OCI-LY1 (cell line): ENCODE measurements at regions not wholly inside any gene's neighbourhood (a gene's known extent, or its start where the extent isn't known, plus 50 kb on each side); places are given as distances from the start of the nearest gene placed in this dataset.

Source experiments
- H2AFZ ChIP-seq: fragments of 200-600 bp; sonication (generic), shearing (Covaris generic); 2 replicates; pipeline ENCODE4 v1.6.0; 2014; ENCODE audit warnings: antibody characterized with exemption, mild to moderate bottlenecking, low read length
- H3F3A ChIP-seq: fragments of 200-600 bp; sonication (generic), shearing (Covaris generic); 2 replicates; pipeline ENCODE4 v1.6.0; 2014; ENCODE audit warnings: mild to moderate bottlenecking, antibody characterized with exemption, low read length, moderate library complexity; ENCODE audit not compliant: insufficient read depth
- H3K27ac ChIP-seq: fragments of 200-600 bp; sonication (generic); 2 replicates; pipeline ENCODE4 v1.5.1; 2014; ENCODE audit warnings: low read length, mixed run types, mild to moderate bottlenecking, low read depth; ENCODE audit not compliant: poor library complexity, severe bottlenecking
- H3K27me3 ChIP-seq: fragments of 200-600 bp; sonication (generic); 2 replicates; pipeline ENCODE4 v1.6.0; 2014; ENCODE audit warnings: antibody characterized with exemption, mild to moderate bottlenecking, low read length, moderate library complexity; ENCODE audit not compliant: insufficient read depth
- H3K36me3 ChIP-seq: fragments of 200-600 bp; sonication (generic); 2 replicates; pipeline ENCODE4 v1.6.1; 2014; ENCODE audit warnings: mild to moderate bottlenecking, antibody characterized with exemption, low read length, moderate library complexity, mixed read lengths; ENCODE audit not compliant: insufficient read depth
- H3K4me1 ChIP-seq: fragments of 200-600 bp; sonication (generic); 2 replicates; pipeline ENCODE4 v1.5.1; 2014; ENCODE audit warnings: mild to moderate bottlenecking, low read length, moderate library complexity; ENCODE audit not compliant: insufficient read depth, severe bottlenecking
- H3K4me2 ChIP-seq: fragments of 200-600 bp; sonication (generic), shearing (Covaris generic); 2 replicates; pipeline ENCODE4 v1.6.1; 2014; ENCODE audit warnings: low read length
- H3K4me3 ChIP-seq: fragments of 200-600 bp; sonication (generic); 2 replicates; pipeline ENCODE4 v1.5.1; 2014; ENCODE audit warnings: low read length, low read depth, mild to moderate bottlenecking, mixed read lengths; ENCODE audit not compliant: poor library complexity, severe bottlenecking
- H3K79me2 ChIP-seq: fragments of 200-600 bp; shearing (Covaris generic); 2 replicates; pipeline ENCODE4 v1.6.1; 2016; ENCODE audit warnings: mixed run types, low read length, mixed read lengths; ENCODE audit not compliant: insufficient read depth
- H3K9ac ChIP-seq: fragments of 200-600 bp; sonication (generic), shearing (Covaris generic); 2 replicates; pipeline ENCODE4 v1.6.1; 2014; ENCODE audit warnings: mild to moderate bottlenecking, low read length, mixed read lengths
- H3K9me2 ChIP-seq: fragments of 200-600 bp; sonication (generic), shearing (Covaris generic); 2 replicates; pipeline ENCODE4 v1.6.1; 2014; ENCODE audit warnings: low read depth, mild to moderate bottlenecking, low read length, mixed read lengths
- H3K9me3 ChIP-seq: fragments of 200-600 bp; shearing (Covaris generic); 2 replicates; pipeline ENCODE4 v1.6.1; 2014; ENCODE audit warnings: low read length, mixed read lengths
- H4K20me1 ChIP-seq: fragments of 200-600 bp; sonication (generic), shearing (Covaris generic); 2 replicates; pipeline ENCODE4 v1.6.0; 2016; ENCODE audit warnings: mild to moderate bottlenecking, low read length; ENCODE audit not compliant: insufficient read depth
- CTCF ChIP-seq: fragments of 200-600 bp; sonication (generic), shearing (Covaris generic); IDR thresholded peaks from 2 replicates; pipeline ENCODE4 v1.5.1; 2017; ENCODE audit warnings: mild to moderate bottlenecking, antibody characterized with exemption, low read length, moderate library complexity, mixed read lengths
- EZH2 ChIP-seq: fragments of 200-600 bp; sonication (generic), shearing (Covaris generic); IDR thresholded peaks from 2 replicates; pipeline ENCODE4 v1.8.0; 2017; ENCODE audit warnings: borderline replicate concordance, mixed run types, mild to moderate bottlenecking, antibody characterized with exemption, low read length, moderate library complexity, mixed read lengths

- Histone ChIP-seq H3K79me2 (no peaks in the 10 kb centered on the region), H3F3A (no peaks in the 10 kb centered on the region), H3K4me3 (no peak overlapping the region), H3K9me2 (no peaks in the 10 kb centered on the region), H3K4me1 (no peaks in the 10 kb centered on the region), H4K20me1 (no peaks in the 10 kb centered on the region), H3K27ac (no peak overlapping the region), H2AFZ (no peak overlapping the region), H3K36me3 (no peaks in the 10 kb centered on the region), H3K4me2 (no peak overlapping the region), H3K27me3 (no peaks in the 10 kb centered on the region), H3K9ac (no peak overlapping the region), H3K9me3 (no peaks in the 10 kb centered on the region)
- TF ChIP-seq EZH2 (no peak), CTCF (no peak)
Observed at GRCh38 chr5:42020788-42021530, 95.9 kb downstream of the FBXO4 start.

- Histone ChIP-seq H3F3A (no peaks in the 10 kb centered on the region), H4K20me1 (no peaks in the 10 kb centered on the region), H3K9ac (no peak overlapping the region), H3K79me2 (no peaks in the 10 kb centered on the region), H2AFZ (no peak overlapping the region), H3K27me3 (no peaks in the 10 kb centered on the region), H3K4me3 (no peak overlapping the region), H3K27ac (no peak overlapping the region), H3K4me2 (no peak overlapping the region), H3K9me3 (no peaks in the 10 kb centered on the region), H3K36me3 (no peaks in the 10 kb centered on the region), H3K4me1 (no peaks in the 10 kb centered on the region), H3K9me2 (no peaks in the 10 kb centered on the region)
- TF ChIP-seq CTCF, result no peak
- no peak for TF ChIP-seq EZH2
Observed at GRCh38 chr5:42021923-42022322, 96.8 kb downstream of the FBXO4 start.

GRCh38 chr5:42022383-42022972 lies 97.4 kb downstream of the FBXO4 start:
- no peak overlapping the region for H3K27ac ChIP-seq
- H3K9me3 ChIP-seq, result no peaks in the 10 kb centered on the region
- no peaks in the 10 kb centered on the region for H3K27me3 ChIP-seq
- H3F3A ChIP-seq, result no peaks in the 10 kb centered on the region
- TF ChIP-seq EZH2 (no peak), CTCF (no peak)
- H3K9me2 ChIP-seq, result no peaks in the 10 kb centered on the region
- H3K4me1 ChIP-seq, result no peaks in the 10 kb centered on the region
- H3K4me3 ChIP-seq, result no peak overlapping the region
- no peak overlapping the region for H3K9ac ChIP-seq
- H3K36me3 ChIP-seq, result no peaks in the 10 kb centered on the region
- no peak overlapping the region for H3K4me2 ChIP-seq
- no peaks in the 10 kb centered on the region for H4K20me1 ChIP-seq
- no peaks in the 10 kb centered on the region for H3K79me2 ChIP-seq
- no peak overlapping the region for H2AFZ ChIP-seq
